Activated CD4-positive, alpha-beta T cell treated with anti-CD3 and anti-CD28 coated beads, Interleukin-10, Interleukin-2, amounts not matched to agents 100 ng/mL and 50 ng/mL, durations not matched to agents 16 hours and 8 hours (primary cell): ENCODE measurements at regions not wholly inside any gene's neighbourhood (a gene's known extent, or its start where the extent isn't known, plus 50 kb on each side); places are given as distances from the start of the nearest gene placed in this dataset.

Experiments used
- DNase-seq: peaks from one replicate; pipeline ENCODE4 v3.0.0-alpha.2; 2020

DNA sequence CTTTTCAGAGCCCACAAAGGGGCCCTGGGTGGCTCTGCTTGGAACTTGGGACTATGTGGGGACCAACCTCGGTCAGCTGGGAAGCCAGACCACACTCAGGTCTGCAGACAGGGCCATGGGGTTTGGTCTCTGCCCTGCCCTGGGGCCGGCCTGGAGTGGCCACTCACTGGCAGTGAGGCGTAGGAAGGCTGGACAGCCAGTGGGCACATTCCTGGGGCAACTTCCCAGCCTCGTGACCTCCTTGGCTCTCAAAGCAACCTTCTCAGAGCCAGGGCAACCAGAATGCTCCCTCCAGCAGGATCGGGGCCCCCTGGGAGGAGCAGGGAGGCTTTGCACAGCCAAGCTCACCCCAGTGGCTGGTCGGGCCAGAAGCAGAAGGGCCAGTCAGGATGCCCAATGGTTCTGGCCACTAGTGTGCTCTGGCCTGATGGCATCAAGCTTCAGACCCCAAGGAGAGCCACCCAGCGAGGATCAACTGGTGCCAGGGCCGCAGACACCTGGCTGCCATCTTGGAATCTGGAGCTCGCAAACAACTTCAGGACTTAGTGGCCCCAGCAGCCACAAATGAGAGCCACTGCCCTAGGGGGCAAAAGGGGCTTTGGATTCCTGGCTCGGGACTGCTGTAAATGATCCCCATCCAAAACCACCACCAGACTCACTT, 87.1 kb downstream of the MYEOV start:
- no peak for DNase-seq

DNA sequence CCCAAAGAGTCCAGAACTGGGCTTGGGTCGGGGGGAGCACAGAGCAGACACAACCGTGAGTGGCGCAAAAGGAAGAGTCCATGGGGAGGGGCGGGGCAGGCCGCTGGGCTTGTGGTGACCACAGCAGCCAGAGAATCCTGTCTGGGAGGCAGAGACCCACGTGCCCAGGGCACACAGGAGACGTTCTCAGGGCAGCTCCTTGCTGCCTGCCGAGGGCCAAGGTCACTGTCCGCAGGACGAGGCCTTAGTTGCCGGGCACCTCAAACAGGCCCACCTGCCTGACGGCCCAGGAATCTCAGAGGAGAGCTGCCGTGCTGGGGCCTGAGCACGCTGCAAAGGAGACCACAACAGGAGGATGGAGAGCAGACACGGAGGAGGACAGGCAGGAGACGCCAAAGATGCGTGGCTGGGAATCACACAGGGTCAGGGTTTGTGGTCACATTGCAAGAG, 87.8 kb downstream of the MYEOV start:
- DNase-seq: no peak

DNA sequence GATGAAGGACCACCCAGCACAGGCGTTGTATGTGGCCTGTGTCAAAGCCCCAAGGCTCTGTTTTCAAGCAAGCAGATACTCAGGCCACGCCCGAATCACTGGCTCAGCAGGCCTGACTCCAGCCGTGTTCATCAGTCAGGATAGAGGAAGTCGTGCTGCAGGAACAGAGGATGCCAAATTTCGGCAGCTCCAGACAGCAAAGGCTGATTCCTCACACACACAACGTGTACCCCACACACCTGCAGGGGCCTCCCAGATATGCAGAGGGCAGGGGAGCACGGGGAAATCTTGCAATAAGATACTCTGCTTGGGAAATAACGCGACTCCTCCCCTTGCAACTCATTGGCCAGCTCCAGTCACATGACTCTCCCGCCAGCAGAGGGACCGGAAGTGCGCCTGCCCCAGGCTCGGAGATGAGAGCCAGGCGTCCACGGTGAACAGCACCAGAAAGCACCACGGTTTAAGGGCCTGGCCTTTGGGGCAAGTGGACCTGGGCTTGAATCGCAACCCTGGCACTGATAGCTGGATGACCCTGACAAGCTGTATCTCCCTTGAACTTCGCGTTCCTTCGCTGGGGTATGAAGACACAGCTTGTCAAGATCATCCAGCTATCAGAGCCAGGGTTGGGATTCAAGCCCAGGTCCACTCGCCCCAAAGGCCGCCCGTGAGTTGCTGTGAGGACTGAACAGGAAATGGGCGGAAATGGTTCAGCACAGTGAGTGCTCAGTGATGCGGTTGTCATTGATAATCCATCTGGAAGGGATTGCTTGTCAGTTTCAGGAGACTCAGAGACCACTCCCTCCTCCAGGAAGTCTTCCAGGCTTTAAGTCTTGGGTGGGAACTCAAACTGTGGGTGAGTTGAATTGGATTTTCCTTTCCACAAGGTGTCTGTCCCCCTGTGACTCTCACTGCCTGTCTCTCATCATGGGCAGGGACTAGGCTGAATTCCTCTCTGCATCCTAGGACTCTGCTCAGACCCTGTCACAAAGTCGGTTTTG, 88.5 kb downstream of the MYEOV start:
- DNase-seq: peak; percentile 6

DNA sequence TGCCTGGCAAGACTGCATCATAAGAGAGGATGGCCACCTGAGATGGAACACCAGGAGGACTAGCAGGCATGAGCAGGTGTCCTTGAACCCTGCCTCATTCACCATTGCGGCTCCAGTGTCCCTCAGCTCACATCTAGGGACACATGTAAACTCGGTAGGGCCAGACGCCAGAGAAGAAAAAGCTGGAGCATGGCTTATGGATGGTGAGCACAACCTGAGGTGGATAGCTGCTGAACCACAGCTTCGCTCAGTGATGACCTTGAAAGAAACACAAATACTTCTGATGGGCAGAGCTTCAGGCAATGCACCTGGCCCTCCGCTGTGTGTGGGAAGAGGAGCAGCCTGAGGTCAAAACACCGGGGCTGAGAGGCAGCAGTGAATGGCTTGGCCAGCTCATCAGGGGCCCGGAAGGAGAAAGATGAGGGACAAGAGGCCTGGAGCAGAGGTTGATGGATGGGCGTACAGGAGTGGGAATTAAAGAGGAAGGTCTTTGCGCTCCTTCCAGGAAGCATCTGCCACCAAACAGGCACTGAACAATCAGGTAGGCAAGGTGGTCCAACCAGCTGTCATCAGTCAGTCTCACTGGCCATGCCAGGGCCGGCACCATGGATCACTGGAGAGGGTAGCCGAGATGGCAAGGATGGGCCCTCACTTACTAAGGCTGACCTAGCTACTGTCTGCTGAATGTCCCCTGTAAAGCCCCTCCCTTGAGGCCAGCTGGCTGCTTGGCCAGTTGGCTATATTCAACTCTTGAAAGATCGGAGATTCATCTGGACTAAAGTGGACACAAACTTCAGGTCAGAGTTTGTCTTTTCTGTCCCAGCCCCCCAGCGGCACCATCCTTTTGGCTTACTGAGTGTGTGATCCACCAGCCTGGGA, 89.7 kb downstream of the MYEOV start:
- DNase-seq: no peak

DNA sequence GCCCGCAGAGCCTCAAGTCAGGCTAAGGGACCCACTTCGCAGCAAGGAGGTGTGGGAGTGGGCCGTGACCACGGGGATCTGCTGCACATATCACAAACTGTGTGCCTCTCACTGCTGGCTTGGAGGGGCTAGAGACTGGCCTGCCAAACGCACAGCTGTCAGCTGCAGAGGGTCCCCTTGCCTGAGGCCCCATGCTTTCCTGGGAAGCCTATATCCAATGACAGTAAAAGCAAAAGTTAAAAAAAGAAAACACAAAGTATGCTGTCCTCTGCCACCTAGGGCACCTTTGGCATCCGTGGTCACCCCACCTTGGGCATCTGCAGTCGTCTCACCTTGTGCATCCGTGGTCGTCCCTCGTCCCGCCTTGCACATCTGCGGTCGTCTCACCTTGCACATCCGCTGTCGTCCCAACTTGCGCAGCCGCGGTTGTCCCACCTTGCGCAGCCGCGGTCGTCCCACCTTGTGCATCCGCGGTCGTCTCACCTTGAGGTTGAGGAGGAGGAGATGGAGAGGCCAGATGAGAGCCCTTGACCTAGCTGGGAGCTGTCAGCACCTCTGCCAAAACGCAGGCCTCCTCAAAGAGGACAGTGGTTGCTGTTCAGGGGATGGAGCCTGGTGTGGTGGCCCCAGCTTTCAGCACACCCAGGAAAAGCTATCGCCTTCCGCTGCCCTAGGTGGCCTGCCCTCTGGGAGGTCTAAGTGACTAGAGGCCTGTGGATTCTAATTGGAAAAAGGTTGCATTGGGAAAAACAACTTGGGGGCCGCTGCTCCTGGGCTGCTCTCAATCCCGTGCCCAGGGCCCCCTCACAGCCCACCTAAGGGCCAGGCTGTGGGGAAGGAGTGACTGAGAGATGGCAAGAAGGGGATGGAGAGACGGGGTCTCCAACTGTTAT, 90.5 kb downstream of the MYEOV start:
- no peak for DNase-seq

DNA sequence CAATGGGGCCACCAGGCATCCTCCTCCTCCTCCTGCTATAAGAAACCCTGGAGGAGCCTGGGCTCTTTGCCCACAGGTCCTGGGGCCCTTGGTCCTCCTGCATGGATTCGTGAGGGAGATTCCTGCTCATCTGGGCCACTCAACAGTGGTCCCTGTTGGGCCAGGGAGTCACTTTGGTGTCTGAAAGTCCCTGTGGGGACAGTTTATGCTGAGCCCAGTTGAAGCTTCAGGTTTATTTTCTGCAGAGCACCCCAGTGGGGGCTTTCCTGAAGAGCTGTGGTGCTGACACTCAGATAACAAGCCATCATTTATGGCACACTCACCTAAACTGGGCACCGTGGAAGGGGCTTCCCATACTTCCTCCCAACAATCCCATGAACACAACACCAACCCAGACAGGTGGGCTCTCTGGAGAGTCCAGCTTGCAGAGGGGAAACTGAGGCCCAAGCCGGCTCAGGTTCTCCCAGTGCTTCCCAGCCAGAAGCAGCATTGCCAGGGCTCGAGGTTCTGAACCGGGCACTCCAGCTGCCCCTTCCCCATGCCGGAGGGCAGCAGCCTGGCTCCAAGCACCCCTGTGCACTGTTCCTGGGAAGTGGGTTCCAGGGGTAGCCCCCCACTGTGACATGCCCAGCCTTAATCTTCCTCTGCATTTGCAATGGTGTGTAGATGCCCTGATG, 91.3 kb downstream of the MYEOV start:
- DNase-seq: no peak

DNA sequence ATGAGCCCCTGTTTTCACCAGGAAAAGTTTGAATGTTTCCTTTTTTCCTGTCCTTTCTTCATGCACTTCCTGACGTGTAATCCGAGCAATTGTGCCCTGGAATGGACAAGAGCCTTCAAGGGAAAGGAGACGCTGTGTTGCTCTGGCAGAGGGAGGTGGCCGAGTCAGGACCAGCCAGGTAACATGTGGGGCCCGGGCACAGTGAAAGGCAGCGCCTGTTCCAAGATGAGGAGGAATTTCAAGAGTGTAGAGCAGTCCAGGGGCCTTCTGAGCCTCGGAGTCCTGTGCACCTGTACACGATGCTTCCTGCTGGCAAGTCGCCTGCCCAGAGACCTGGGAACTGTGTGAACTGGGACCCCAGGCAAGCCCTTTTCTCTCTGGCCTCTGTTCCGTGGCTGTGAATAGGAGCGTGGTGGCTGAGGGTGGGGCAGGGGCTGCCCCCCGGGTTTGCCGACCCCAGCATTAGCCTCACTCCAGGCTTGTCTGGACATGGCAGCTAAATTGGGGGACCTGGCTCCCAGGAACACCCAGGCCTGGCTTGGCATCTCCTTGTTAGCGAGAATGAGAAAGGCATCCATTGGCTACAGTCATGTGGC, 92.0 kb downstream of the MYEOV start:
- DNase-seq: no peak

DNA sequence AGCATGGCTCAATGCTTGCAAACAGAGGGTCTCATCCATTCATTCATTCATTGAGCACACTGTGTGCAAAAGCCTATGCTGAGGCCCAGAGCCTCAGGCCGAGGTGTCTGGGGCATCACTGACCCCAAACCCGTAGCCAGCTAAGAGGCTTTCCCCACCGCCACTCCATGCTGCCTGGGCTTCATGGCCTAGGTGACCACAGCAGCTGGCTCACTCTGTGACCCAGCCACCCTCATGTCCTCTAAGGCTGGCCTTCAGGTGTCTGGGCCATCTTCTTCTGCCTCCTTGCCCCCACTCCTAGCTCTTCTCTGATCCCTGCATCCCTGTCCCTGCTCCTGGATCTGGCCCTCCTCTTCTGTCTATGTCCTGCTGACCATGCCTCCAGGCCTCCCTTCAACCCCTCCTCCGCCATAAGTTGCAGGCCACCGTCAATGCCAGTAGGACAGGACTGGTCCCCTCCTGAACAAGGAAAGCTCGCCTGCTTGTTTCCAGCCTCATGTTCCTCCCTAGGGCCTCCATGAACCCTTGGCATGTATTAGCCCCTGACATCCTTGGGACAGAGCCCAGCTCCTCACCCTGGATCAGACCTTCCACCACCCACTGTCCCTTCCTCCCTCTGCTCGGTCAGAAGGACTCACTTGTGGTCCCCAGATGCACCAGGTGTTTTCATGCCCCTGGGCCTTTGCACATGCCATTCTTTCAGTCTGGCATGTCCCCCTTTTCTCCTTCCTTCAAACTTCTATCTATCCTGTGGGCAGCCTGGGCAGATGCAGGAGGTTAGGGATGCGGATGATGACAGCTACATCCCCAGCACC, 92.8 kb downstream of the MYEOV start:
- DNase-seq: no peak

DNA sequence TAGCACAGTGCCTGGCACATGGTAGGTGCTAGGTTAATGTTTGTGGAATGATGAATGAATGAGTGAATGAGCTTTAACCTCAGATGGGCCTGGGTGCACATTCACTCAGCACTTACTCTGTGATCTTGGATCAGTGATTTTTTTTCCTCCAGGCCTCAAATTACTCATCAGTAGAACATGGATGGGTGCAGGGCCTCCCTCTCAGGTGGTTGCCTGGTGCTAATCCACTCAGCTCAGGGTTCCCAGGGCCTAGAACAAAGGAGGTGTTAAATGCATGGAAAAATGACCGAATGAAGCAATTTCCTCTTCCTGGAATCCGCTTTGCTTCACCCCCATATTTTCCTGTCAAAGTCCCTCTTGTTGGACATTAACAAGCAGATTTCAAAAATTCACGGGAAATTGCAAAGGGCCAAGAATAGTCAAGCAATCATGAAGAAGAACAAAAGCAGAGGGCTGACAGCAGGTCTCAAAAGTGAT, 93.5 kb downstream of the MYEOV start:
- no peak for DNase-seq

DNA sequence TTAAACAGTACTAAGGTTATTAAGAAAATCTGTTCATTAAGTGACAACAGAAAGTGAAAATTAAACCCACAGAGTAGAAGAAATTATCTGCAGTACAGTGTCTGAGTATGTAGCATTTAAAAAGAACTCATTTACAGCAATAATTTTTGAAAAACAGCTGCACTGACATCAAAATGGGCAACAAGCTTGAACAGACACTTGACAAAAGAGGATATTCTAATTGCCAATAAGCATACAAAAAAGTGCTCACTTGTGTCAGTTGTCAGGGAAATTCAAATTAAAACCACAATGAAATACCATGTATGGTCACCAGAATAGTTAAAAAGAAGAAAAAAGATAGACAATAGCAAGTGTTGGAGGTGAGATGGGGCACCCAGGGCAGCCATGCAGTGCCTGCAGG, 93.3 kb upstream of the LINC01488 start:
- no peak for DNase-seq

DNA sequence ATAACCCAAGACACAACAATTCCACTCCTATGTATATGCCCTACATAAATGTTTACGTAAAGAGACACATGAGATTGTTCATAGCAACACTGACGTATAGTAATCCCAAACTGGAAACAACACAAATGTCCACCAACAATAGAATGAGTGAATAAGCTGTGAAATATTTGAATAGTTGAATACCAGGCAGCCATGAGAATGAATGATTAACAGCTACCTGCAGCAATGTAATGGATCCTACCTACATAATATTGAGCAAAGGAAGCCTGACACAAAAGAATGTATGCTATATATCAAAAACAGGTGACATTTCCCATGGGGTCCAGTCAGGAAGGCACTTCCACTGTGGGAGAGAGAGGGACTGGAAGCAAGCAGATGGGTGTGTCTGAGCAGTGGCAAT, 92.8 kb upstream of the LINC01488 start:
- no peak for DNase-seq

DNA sequence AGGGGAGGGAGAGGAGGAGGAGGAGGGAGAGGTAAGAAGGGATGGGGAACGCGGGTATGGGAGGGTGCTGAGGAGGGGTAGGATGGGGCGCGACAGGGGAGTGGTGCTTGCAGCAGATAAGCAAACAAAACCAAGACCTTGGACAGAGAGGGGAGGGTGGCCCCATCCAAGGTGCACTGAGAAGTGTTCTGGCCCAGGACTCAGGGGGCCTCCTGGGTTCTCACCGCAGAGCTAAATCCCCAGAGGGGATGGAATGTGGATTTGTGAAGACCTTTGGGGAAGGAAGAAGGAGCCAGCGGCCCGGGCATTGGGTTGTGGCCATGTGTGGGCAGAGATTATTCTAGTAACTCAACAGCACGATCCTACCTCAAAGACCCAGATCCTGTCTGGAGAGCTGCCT, 90.9 kb upstream of the LINC01488 start:
- DNase-seq: no peak

DNA sequence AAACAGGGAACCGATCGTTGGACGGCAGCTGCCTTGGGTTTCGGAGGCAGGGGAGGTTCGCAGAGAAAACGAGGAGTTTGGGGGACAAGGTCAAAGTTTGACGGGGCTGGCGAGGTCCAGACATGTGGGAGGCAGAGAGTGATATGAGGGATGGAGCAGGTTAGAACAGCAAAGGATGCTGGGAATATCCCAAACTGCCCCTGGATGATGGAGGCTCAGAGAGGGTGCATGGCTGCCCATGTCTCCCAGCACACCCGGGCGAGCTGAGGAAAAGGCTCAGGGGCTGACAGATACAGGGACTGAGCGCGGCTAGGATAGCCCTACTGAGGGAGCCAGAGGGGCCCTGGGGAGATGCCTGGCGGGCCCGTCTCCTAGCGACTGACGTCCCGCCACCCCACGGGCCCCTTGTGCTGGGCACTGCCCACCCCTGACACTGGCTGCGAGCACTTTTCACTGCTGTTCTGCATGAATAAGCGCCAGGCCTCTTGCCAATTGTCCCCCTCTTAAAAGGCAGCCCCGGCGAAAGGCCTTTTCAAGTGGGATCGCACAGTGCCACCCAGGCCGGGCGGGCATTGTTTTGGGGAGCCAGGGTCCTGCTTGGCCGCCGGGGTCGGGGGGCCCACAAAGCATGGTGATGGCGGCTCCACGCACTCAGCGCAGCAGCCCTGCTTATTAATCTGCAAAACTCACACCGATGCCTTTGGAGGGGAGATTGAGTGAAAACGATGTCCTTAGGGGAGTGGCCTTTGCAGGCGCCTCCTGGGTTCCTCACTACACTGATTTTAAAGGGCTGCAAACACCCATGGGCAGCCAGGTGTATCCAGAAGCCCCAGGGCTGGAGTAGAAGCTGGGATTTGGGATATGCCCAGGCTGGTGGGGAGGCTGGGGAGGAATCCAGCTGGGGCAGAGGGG, 90.0 kb upstream of the LINC01488 start:
- no peak for DNase-seq

DNA sequence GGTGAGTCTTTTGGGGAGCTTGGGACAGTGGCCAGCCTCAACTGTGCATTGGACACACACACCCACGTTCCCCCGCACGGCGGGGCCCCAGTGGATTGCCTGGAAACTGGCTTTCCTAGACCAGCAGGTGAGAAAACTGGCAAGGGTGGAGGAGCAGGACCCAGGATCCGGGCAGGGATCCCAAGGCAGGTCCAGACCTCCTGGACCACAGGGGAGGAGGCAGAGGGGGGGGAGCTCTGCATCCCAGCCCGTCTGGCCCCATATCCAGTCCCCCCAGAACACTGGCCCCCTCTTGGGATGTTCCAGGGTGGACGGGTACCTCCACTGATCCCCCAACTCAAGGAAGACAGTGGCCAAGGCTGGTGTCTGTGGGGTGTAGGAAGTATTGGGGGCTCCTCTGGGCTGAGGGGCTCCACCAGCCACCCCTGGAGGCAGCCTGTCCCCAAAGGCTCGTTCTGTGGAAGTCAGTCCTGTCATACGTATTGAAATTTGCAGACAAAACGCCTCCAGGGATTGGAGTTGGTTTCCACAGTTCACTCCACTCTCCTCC, 89.3 kb upstream of the LINC01488 start:
- DNase-seq: no peak

DNA sequence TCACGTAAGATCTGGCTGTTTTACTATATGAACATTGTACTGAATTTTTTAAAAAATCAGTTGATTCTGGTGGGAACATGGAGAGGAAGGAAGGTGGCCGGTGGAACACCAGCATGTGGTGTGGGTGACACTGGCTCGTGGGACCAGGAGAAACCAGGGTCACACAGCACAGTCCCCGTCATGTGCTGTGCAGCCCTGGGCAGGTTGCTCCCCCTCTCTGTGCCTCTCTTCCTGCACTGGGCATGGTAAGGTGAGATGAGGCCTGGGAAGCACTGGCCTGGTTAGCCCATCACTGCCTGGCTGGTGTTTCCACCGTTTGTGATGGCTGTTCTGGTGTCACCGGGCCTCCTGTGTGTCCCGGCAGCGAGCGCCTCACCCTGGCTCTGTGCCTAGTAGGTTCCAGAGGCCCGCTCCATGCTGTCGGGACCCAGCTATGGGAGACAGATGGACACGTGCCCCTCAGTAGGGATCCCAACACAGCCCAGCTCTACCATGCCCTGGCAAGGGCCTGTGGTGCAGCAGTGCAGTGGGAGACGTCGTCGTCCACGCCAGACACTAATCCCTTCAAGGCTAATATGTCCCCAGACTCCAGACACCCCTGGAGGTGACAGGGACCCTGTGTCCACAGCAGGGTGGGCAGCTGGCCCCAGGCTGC, 88.2 kb upstream of the LINC01488 start:
- no peak for DNase-seq

DNA sequence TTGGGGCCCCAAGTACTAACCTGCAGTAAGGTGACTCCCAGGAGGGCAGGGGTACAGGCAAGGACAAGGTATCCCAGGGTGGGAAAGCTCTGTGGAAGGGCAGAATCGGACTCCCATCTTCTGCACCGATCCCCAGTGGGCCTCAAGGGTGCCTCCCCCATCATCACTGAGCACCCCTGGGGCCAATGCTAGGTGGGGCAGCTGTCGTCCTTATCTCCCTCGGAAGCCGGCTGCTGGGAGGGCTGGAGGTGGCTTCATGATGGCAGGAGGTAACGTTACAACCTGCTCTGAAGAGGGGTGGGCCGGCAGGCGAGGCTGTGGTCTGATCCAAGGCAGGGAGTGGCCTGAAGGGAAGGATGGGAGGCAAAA, 87.6 kb upstream of the LINC01488 start:
- DNase-seq: no peak

DNA sequence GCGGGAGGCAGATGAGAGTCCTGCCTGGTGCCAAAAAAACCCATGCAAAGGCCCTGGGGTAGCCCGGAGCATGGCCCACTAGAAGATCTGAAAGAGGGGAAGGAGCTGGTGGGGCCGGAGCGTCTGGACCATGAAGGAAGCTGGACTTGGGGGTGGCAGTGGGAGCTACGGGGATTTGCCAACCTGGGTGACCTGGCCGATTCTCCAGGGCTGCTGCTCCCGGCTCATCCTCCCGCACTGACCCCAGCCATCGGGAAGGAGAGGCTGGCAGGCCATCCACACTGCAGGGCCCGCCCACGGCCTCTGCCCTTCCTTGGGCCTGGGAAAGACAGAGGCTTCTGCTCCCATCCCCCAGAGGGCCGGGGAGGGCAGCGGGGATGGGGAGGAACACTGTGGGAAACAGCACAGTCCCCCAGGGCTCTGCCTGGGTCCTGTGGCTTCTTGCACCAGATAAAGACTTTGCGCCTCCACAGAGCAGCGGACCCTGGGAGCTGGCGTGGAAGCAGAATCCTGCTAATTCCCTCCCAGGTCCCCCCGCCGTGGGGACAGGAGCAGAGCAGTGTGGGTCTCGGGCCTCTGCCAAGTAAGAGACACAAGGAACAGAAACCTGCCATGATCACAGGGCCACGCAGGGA, 87.1 kb upstream of the LINC01488 start:
- DNase-seq: no peak

DNA sequence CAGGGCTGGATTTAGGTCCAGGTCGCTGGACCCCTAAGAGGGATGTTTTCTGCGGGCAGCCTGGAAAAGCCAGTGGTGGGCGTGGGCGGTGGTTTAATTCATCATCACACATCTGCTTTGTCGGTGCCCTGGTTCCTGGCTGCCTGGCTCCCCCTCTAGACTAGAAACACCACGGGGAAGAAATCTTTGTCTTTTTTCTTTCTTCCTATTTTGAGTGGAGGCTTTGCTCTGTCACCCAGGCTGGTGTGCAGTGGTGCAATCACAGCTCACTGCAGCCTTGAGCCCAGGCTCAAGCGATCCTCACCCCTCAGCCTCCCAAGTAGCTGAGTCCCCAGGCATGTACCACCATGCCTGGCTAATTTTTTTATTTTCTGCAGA, 86.6 kb upstream of the LINC01488 start:
- no peak for DNase-seq
